Left ventricle myocardium superior (tissue), 1 donor: ENCODE measurements at regions not wholly inside any gene's neighbourhood (a gene's known extent, or its start where the extent isn't known, plus 50 kb on each side); places are given as distances from the start of the nearest gene placed in this dataset.
"Not testable (repeated sequence)": the region's sequence is repeated elsewhere in the genome, so short reads cannot be mapped to it uniquely, and the experiment has no call there.

Source experiments
- ATAC-seq: fragments of 200-7000 bp; cut with Tn5 transposase; one replicate; pipeline ENCODE4 v1.9.1; 2020; ENCODE audit warnings: mild to moderate bottlenecking, moderate library complexity
- DNase-seq: peaks from one replicate; pipeline ENCODE4 v3.0.0-alpha.2; 2020
- intact Hi-C: fragments of 100-400 bp; cut with micrococcal nuclease; formaldehyde crosslinking; loops from one replicate; pipeline ENCODE4 v1.11.0; 2022
- donor health status: DM: no; HTN: yes; CAD: no; lungs with severe emphysema.

- intact Hi-C loops, result no loop called here
- DNase-seq, result no peak
Observed at GRCh38 chr1:121517586-121518230, 332.9 kb downstream of the SRGAP2C start.

GRCh38 chr1:121518726-121519041 lies 333.9 kb downstream of the SRGAP2C start:
- no peak for DNase-seq
- intact Hi-C loops, result no loop called here
- ATAC-seq, result no peak

More at GRCh38 chr1:121517586-121518230, 332.9 kb downstream of the SRGAP2C start:
- no peak for ATAC-seq

GRCh38 chr1:121519042-121519755 lies 334.4 kb downstream of the SRGAP2C start:
- ATAC-seq (peak; percentile 75), DNase-seq (peak; percentile 62)

GRCh38 chr1:121519756-121520286 lies 335.0 kb downstream of the SRGAP2C start:
- ATAC-seq, DNase-seq, intact Hi-C loops: not testable (repeated sequence)

More at GRCh38 chr1:121519042-121519755, 334.4 kb downstream of the SRGAP2C start:
- intact Hi-C loops, result no loop called here

GRCh38 chr1:121522061-121522759 lies 337.4 kb downstream of the SRGAP2C start:
- intact Hi-C loops, result no loop called here
- ATAC-seq (no peak), DNase-seq (no peak)

GRCh38 chr1:121523112-121523511 lies 338.3 kb downstream of the SRGAP2C start:
- ATAC-seq, intact Hi-C loops, DNase-seq: not testable (repeated sequence)

- DNase-seq (no peak), ATAC-seq (no peak)
- intact Hi-C loops, result no loop called here
Observed at GRCh38 chr1:121525355-121525754, 340.6 kb downstream of the SRGAP2C start.

GRCh38 chr1:121528958-121529357 lies 344.2 kb downstream of the SRGAP2C start:
- ATAC-seq, intact Hi-C loops, DNase-seq: not testable (repeated sequence)

- intact Hi-C loops, ATAC-seq, DNase-seq: not testable (repeated sequence)
Observed at GRCh38 chr1:121530026-121530425, 345.3 kb downstream of the SRGAP2C start.

GRCh38 chr1:121531747-121532146 lies 347.0 kb downstream of the SRGAP2C start:
- DNase-seq, intact Hi-C loops, ATAC-seq: not testable (repeated sequence)

GRCh38 chr1:121538148-121538547 lies 353.4 kb downstream of the SRGAP2C start:
- DNase-seq, ATAC-seq, intact Hi-C loops: not testable (repeated sequence)

- DNase-seq, result no peak
Observed at GRCh38 chr1:121538943-121539575, 354.3 kb downstream of the SRGAP2C start.

GRCh38 chr1:121543988-121544387 lies 359.2 kb downstream of the SRGAP2C start:
- intact Hi-C loops, ATAC-seq, DNase-seq: not testable (repeated sequence)

More at GRCh38 chr1:121538943-121539575, 354.3 kb downstream of the SRGAP2C start:
- intact Hi-C loops, result no loop called here
- no peak for ATAC-seq

GRCh38 chr1:121544500-121544899 lies 359.7 kb downstream of the SRGAP2C start:
- no peak for DNase-seq
- intact Hi-C loops, result no loop called here
- ATAC-seq, result no peak

- DNase-seq, ATAC-seq, intact Hi-C loops: not testable (repeated sequence)
Observed at GRCh38 chr1:121545899-121546298, 361.1 kb downstream of the SRGAP2C start.

- ATAC-seq (no peak), DNase-seq (no peak)
- intact Hi-C loops, result no loop called here
Observed at GRCh38 chr1:121546830-121547591, 362.2 kb downstream of the SRGAP2C start.

- intact Hi-C loops, ATAC-seq: not testable (repeated sequence)
Observed at GRCh38 chr1:121547726-121548125, 363.0 kb downstream of the SRGAP2C start.

GRCh38 chr1:121550817-121551216 lies 366.0 kb downstream of the SRGAP2C start:
- intact Hi-C loops, ATAC-seq: not testable (repeated sequence)

More at GRCh38 chr1:121547726-121548125, 363.0 kb downstream of the SRGAP2C start:
- DNase-seq, result not testable (repeated sequence)

More at GRCh38 chr1:121550817-121551216, 366.0 kb downstream of the SRGAP2C start:
- DNase-seq, result not testable (repeated sequence)
